ENCODE measurements at regions not wholly inside any gene's neighbourhood (a gene's known extent, or its start where the extent isn't known, plus 50 kb on each side); places are given as distances from the start of the nearest gene placed in this dataset.

DNA sequence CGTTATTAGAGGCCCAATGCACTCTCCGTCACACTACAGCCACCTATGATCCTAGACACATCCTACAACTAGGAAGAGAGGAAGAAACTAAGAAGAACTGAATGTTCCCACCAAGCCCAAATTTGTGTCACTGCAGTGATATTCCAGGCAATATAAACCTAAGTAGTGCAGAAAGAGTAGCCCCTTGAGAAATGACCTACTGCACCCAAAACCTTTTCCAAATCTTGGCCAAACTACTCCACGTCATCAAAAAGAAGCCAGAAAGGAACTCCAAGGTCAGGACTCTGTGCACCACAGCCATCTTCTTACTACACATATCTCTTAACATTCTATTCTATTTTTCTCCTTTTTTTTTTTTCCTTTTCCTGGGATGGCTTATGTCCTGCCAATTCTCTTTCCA, 60.2 kb downstream of the ADAMTS1 start:
- no peak for DNase-seq
- H3K27me3 ChIP-seq (ENCODE audit: insufficient read depth, low read length, poor library complexity) = no peaks in the 10 kb centered on the region
- H3K9ac ChIP-seq (ENCODE audit: low read depth, low read length) = no peak overlapping the region
- H2AFZ ChIP-seq (ENCODE audit: low read depth, low read length) = no peak overlapping the region
- H3K9me3 ChIP-seq (ENCODE audit: insufficient read depth, low read length, severe bottlenecking) = no peaks in the 10 kb centered on the region
- TF ChIP-seq EZH2 (IDR thresholded peaks at IDR 0.05; ENCODE audit: borderline replicate concordance, low read depth, low read length, severe bottlenecking) = no peak
- TF ChIP-seq, protein P1, sequence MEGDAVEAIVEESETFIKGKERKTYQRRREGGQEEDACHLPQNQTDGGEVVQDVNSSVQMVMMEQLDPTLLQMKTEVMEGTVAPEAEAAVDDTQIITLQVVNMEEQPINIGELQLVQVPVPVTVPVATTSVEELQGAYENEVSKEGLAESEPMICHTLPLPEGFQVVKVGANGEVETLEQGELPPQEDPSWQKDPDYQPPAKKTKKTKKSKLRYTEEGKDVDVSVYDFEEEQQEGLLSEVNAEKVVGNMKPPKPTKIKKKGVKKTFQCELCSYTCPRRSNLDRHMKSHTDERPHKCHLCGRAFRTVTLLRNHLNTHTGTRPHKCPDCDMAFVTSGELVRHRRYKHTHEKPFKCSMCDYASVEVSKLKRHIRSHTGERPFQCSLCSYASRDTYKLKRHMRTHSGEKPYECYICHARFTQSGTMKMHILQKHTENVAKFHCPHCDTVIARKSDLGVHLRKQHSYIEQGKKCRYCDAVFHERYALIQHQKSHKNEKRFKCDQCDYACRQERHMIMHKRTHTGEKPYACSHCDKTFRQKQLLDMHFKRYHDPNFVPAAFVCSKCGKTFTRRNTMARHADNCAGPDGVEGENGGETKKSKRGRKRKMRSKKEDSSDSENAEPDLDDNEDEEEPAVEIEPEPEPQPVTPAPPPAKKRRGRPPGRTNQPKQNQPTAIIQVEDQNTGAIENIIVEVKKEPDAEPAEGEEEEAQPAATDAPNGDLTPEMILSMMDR (IDR thresholded peaks at IDR 0.05; ENCODE audit: borderline replicate concordance, extremely low read depth, low read length, poor library complexity, severe bottlenecking) = no peak
- H3K36me3 ChIP-seq (ENCODE audit: insufficient read depth, low read length) = no peaks in the 10 kb centered on the region
- H3K27ac ChIP-seq (ENCODE audit: low read length) = no peak overlapping the region
- ATAC-seq (ENCODE audit: insufficient read depth, low read depth) = no peak
- H3K4me1 ChIP-seq (ENCODE audit: insufficient read depth, low read length) = no peaks in the 10 kb centered on the region
- no peaks in the 10 kb centered on the region for H4K20me1 ChIP-seq (ENCODE audit: insufficient read depth, low read length)
- no peak overlapping the region for H3K4me3 ChIP-seq (ENCODE audit: low read depth in 1 of 2, low read length in 2 of 2)
- no peak overlapping the region for H3K4me2 ChIP-seq (ENCODE audit: insufficient read depth, low read length)
- H3K79me2 ChIP-seq (ENCODE audit: insufficient read depth, low read length) = no peaks in the 10 kb centered on the region

DNA sequence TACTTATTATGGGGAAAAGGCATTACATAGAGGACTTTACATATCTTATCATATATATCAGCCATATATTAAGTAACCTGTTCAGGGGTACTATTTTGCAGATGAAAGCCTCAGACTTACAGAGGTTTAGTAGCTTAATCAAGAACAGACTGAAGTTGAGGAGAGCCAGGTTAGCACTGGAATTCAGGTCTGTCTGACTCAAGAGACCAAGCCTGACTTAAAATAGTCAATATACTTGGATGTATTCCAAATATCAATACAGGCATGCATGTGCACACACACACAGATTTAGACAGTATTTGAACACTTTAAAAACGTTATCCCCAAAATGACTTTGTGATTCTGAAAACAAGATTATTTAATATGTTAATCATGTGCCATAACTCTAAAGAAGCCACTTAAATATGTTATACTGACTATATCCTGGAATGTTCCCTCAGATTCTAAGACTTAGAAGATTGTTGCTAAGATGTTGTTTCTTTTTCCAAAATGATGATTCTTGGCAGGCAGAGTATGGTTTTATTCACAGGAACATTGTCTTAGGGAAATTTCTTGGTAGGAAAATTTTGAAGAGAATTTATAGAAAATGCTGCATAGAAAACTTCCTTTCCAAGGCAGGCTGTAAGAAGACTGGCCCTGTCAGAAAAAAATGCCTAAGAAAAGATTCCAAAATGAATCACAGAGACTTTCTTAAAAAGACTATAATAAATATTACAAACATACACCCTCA, 61.6 kb downstream of the ADAMTS1 start:
- H3K27me3 ChIP-seq (ENCODE audit: insufficient read depth, low read length, poor library complexity) = no peaks in the 10 kb centered on the region
- no peak for DNase-seq
- no peaks in the 10 kb centered on the region for H3K79me2 ChIP-seq (ENCODE audit: insufficient read depth, low read length)
- H3K4me1 ChIP-seq (ENCODE audit: insufficient read depth, low read length) = no peaks in the 10 kb centered on the region
- no peaks in the 10 kb centered on the region for H4K20me1 ChIP-seq (ENCODE audit: insufficient read depth, low read length)
- TF ChIP-seq, protein P1 (IDR thresholded peaks at IDR 0.05; ENCODE audit: borderline replicate concordance, extremely low read depth, low read length, poor library complexity, severe bottlenecking) = no peak
- TF ChIP-seq EZH2 (IDR thresholded peaks at IDR 0.05; ENCODE audit: borderline replicate concordance, low read depth, low read length, severe bottlenecking) = no peak
- no peak overlapping the region for H3K4me3 ChIP-seq (ENCODE audit: low read depth in 1 of 2, low read length in 2 of 2)
- H3K9me3 ChIP-seq (ENCODE audit: insufficient read depth, low read length, severe bottlenecking) = no peaks in the 10 kb centered on the region
- H2AFZ ChIP-seq (ENCODE audit: low read depth, low read length) = no peak overlapping the region
- no peak overlapping the region for H3K9ac ChIP-seq (ENCODE audit: low read depth, low read length)
- H3K4me2 ChIP-seq (ENCODE audit: insufficient read depth, low read length) = no peak overlapping the region
- no peak overlapping the region for H3K27ac ChIP-seq (ENCODE audit: low read length)
- no peak for ATAC-seq (ENCODE audit: insufficient read depth, low read depth)
- H3K36me3 ChIP-seq (ENCODE audit: insufficient read depth, low read length) = no peaks in the 10 kb centered on the region

DNA sequence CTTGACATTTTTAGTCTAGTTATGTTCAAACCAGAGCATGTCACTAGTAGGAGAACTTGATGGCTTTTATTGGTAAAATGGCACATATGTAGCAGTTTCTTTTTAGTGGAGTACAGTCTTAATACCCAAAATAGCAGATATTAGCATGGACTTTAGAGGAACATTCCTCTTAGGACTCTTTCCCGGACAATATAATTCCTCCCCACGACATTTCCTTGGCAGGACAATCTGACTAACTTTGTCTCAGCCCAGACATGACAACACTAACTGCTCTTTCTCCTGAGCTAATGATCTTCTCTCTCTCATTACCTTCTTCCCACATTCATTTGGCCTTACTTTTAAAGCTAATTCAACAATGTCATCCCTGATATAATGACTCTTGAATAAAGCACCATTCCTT, 62.5 kb downstream of the ADAMTS1 start:
- H3K9ac ChIP-seq (ENCODE audit: low read depth, low read length) = no peak overlapping the region
- no peak overlapping the region for H3K4me3 ChIP-seq (ENCODE audit: low read depth in 1 of 2, low read length in 2 of 2)
- DNase-seq = no peak
- H3K27me3 ChIP-seq (ENCODE audit: insufficient read depth, low read length, poor library complexity) = no peaks in the 10 kb centered on the region
- H2AFZ ChIP-seq (ENCODE audit: low read depth, low read length) = no peak overlapping the region
- TF ChIP-seq EZH2 (IDR thresholded peaks at IDR 0.05; ENCODE audit: borderline replicate concordance, low read depth, low read length, severe bottlenecking) = no peak
- TF ChIP-seq, protein P1 (IDR thresholded peaks at IDR 0.05; ENCODE audit: borderline replicate concordance, extremely low read depth, low read length, poor library complexity, severe bottlenecking) = no peak
- ATAC-seq (ENCODE audit: insufficient read depth, low read depth) = no peak
- no peaks in the 10 kb centered on the region for H4K20me1 ChIP-seq (ENCODE audit: insufficient read depth, low read length)
- no peaks in the 10 kb centered on the region for H3K9me3 ChIP-seq (ENCODE audit: insufficient read depth, low read length, severe bottlenecking)
- no peaks in the 10 kb centered on the region for H3K36me3 ChIP-seq (ENCODE audit: insufficient read depth, low read length)
- H3K79me2 ChIP-seq (ENCODE audit: insufficient read depth, low read length) = no peaks in the 10 kb centered on the region
- H3K4me2 ChIP-seq (ENCODE audit: insufficient read depth, low read length) = no peak overlapping the region
- no peak overlapping the region for H3K27ac ChIP-seq (ENCODE audit: low read length)
- H3K4me1 ChIP-seq (ENCODE audit: insufficient read depth, low read length) = no peaks in the 10 kb centered on the region
